ENCODE measurements at regions not wholly inside any gene's neighbourhood (a gene's known extent, or its start where the extent isn't known, plus 50 kb on each side); places are given as distances from the start of the nearest gene placed in this dataset.

DNA sequence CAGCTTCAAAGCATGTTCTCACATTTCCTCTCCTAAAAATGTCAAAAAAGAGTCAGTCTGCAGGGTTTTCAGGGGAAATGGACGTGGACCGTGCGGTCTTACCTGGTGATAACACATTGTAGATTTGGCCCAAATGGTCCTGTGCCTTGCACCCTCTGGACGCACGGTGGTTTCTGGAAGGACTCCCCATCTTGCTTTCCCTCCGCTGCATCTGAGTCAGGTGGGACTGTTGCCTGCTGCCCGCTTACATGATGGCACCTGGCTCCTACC is 1290.1 kb downstream of the TBC1D22A start:
- no peak for TF ChIP-seq CTCF (IDR thresholded peaks at IDR 0.05)
- no peak for TF ChIP-seq POLR2A (IDR thresholded peaks at IDR 0.05)
- TF ChIP-seq EP300 (IDR thresholded peaks at IDR 0.05): no peak

Measured in tibial nerve (tissue), 4 donors.